Lung microvascular endothelial cell (primary cell): ENCODE measurements at regions not wholly inside any gene's neighbourhood (a gene's known extent, or its start where the extent isn't known, plus 50 kb on each side); places are given as distances from the start of the nearest gene placed in this dataset.

Experiments
- DNase-seq, 2 donors: peaks; one replicate each; pipeline versions ENCODE4 v3.0.0 to v3.0.0-alpha.2; 2010; ENCODE audit warnings: low read depth in 2 of 2

DNA sequence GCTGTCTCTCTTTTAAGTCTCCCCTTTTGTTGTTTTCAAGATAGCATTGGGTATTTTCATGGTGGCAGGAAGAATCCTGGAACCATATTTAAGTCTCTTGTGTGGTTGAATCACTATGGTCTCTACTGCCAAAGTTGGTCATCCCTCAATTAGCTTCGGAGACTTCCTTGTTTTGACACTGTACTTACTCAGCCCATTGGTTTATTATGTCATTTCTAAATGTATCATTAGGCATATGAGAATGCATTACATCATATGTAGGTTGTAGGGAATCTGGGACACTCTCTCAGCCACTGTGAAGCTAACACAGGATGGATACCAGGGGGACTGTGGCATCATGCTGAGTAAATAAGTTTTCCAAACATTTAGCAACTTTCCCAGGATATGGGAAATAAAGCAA is 211.8 kb downstream of the DTHD1 start:
- DNase-seq, result no peak

DNA sequence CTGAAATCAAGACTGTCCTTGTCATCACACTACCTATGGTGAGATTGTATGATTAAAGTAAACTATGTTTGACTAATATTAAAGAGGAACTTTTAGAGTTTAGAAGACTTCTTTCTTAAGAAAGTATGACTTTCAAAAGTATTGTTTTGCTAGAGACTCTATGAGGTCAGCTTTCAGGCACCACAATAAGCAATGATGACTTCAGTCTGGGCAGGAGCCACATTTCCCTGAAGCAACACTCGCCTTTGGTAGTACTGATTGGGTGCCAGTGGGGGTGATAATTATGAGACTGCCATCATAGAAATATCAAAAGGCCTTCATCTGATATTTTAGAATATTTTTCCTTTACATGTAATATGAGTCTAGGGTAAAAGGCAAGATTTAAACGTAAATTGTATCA is 212.6 kb downstream of the DTHD1 start:
- DNase-seq, result no peak

DNA sequence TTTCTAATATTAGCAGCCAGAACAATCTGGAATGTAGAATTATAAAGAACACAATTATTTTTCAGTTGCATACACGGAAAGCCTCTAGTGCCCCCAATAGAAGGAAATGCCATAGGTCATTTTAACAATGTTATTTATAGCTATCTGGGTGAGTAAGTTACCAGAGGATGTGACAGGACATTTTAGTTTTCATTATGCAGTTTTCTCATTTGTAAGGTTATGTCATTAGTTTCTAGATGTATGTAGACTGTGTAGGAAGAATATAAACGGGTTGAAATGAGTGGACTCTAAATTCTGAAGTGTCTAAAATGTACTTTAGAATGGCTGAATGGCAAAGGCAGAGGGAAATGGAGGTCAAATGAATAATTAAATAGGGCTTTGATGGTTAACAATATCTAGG is 213.3 kb downstream of the DTHD1 start:
- no peak for DNase-seq

DNA sequence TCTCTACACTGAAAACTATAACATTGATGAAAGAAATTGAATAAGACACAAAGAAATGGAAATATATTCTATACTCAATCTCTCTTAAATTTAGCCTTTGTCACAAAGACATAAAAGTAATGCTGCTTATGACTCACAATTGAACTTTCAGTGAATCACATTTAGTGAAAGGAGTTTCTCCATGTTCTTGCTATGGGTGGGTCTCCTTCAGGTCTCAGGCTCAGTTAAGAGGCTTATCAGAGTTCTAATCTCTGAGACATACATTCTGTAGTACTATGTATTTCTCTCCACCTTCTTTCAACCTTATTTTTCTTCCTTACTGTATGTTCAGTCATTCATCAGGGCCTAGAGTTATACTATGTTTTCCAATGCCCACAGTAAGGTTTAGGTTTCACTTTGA is 220.9 kb downstream of the DTHD1 start:
- DNase-seq, result no peak

DNA sequence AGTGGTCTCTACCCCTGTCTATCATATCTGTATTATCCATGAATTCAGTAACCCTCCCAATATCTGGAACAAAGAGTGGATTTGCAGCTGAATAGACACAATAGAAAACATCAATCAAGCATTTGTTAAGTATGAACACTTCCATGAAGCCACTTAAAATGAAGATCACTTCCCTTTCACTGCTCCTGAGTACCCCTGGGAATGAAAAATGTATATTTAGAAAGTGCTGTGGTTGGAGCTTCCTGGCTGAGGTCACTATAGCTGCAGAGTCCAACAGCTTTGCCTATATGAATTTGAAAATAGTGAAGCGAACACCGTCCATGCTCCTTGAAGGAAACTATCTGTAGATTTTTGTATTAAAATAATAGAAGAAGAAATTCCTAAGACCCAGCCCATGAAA is 227.0 kb downstream of the DTHD1 start:
- no peak for DNase-seq

DNA sequence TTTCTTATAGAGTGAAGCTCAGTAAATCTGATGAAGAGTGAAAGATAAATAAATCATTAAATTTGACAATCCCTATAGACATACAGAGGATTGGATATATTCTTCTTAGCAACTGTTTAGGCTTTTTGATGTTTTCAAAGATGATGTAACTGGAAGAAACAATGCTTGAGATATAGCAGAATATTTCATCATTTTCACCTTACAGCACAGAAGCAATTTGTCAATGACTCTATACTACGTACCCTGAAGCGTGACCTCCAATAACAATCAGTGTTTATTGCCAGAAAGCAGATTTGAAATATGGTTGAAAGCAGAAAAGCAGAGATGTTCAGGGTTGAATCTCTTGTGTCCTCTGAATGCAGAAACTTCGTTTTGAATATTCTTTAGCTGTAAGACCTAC is 228.4 kb downstream of the DTHD1 start:
- no peak for DNase-seq

DNA sequence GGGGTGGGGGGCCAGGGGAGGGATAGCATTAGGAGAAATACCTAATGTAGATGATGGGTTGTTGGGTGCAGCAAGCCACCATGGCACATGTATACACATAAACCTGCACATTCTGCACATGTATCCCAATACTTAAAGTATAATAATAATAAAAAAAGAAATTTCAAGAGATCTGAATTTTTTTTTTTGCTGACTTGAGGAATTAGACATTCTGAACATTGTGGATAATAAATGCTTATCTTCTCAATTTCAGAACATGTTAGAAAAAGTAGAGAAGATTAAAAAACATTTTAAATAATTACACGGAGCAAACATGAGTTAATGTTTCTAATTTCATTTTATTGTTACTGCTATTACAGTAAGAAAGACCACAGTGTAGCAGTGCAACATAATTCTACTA is 230.4 kb downstream of the DTHD1 start:
- no peak for DNase-seq

DNA sequence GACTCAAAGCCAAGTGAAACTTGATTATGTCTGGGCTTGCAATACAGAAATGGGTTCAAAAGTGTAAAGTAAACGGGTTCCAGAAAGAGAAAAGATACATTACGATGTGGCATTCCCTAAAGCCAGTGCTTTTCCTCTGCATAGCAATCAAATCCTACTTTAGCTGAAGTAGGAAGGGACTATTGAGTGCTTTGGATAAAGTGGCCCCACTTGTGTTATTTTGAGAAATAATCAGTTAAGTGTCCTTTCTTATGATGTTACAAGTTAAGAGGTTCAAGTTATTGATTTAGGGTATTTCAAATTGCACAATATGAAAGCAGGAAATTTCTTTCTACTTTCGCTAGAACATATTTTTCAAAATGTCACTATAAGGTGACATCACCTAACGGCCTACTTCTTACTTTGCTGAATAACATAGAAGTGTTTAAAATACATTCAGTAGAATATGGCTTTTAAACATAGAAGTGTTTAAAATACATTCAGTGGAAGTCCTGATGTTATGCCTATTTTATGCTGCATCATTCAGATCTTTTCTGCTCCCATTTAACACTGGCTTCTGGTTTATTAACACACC is 235.2 kb downstream of the DTHD1 start:
- no peak for DNase-seq

DNA sequence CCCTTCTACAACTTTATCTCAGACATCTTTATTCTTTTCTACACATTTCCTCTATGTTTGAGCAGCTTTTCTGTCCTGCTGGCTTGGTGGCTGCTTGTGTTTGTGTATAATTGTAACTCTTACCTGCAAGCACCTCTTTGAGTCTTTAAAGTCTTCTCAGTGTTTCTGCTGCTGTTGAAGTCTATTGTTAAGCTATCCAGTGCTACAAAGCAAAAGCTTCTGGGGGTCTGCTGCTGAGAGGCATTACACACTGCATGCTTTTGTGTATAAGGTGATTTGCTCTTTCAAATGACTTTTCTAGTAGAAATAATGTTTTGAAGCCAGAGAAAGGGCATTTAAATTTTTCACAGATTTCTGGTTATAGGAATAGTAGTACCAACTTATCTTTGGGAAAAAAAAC is 241.8 kb downstream of the DTHD1 start:
- no peak for DNase-seq

DNA sequence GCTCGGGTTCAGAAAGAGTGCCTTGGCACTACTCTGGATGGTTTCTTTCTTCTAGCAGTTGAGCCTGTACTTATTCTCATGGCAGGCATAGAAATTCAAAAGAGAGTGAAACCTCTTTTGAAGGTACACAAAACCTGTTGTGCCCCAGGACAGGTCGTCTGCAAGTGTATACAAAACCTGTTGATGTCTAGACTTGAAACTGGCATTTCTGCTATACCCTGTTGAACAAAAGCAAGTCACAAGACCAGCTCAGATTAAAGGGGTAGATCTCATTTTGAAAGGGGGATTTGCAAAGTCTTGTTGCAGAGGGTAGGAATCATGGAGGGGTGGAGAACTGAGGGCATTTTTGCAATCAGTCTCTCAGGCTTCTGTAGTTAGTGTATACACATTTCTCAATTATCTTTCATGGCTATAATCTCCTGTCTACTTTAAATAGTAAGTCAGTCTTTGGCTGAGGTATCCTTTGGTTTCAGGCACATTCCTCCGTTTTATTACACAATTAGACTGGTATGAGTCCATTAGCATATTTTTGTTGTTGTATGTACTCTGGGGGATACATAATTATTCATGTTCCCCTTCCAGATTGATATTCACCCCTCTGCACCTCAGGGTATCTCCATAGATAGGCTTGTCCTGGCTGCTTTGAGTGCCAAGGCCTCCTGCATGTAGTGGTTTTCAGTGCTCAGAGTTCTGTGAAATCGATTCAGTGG is 251.4 kb downstream of the DTHD1 start:
- DNase-seq, result no peak

DNA sequence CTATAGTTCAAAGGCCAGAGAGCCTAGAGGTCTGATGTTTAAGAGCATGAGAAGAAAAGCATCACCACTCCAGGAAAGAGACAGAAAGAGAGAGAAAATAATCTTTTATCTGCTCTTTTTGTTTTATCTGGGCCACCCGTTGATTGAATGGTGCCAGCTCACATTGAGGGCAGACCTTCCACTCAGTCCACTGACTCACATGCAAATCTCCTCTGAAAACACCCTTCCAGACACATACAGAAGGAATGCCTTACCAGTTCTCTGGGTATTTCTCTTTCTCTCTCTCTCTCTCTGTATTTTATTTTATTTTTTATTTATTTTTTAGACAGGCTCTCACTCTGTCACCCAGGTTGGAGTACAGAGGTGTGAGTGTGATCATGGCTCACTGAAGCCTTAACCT is 252.5 kb downstream of the DTHD1 start:
- no peak for DNase-seq

DNA sequence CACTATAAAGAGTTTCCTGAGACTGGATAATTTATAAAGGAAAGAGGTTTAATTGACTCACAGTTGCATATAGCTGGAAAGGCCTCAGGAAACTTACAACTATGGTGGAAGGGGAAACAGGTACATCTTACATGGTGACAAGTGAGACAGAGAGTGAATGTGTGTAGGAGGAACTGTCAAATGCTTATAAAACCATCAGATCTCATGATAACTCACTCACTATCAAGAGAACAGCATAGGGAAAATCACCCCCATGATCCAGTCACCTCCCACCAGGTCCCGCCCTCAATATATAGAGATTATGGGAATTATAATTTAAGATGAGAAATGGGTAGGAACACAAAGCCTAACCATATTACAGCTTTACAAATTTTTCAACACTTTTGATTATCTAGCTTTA is 266.0 kb downstream of the DTHD1 start:
- no peak for DNase-seq

DNA sequence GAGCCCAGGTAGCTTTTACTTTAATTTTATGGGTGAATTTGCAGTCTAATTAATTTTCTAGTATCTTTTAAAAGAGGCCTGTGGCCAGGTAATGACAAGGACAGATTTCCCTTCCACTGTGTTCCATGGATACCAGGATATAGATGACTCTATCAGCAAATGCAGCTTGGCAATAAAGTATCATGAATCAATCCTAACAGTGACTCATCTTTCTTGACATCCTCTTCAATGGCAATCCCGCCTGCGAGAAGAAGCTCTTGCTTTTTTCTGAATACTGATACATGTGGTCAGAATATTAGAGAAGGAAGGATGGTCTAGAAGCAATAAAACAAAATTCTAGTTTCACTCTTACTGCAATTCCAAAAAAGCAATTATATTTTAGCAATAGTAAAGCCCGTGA is 267.8 kb downstream of the DTHD1 start:
- DNase-seq, result no peak

DNA sequence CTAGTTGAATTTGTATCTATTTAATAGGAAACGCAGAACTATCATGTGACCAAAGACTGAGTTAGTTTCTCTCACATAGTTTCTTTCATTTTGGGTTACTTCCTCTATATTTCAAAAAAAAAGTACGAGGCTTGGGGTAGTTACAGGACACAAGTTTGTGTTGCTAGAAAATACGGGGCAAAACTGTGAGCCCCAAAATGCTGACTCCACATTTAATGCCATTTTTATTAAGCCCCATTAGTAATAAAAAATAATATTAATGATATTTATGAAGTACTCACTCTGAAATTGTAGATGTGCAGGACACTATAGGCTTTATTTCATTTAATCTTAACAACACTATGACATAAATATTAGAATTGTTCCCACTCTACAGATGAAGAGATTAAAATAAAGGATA is 268.6 kb downstream of the DTHD1 start:
- DNase-seq, result no peak

DNA sequence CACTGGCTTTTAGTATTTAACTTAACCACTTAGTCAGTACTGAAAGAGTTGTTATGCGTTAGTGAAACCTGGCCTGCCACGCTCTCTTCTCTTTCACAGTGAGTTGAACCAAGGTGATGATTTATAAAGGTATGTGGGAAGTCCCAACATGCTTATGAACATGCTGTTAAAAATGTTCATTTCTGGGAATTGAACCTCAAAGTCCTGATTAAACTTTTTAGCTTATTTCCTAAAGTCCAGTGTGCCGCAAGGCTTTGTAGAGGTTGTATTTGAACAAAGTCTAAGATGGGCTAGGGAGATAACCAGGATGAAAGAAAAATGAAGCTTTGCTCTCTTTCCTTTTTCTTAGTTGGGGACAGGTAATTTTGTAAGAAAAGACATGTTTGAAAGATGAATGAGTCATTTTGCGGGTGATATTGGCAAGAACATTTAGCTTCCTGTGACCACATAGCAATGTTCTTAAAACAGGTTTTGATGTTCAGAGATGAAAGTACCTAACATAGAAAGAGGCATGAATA is 270.3 kb downstream of the DTHD1 start:
- no peak for DNase-seq

DNA sequence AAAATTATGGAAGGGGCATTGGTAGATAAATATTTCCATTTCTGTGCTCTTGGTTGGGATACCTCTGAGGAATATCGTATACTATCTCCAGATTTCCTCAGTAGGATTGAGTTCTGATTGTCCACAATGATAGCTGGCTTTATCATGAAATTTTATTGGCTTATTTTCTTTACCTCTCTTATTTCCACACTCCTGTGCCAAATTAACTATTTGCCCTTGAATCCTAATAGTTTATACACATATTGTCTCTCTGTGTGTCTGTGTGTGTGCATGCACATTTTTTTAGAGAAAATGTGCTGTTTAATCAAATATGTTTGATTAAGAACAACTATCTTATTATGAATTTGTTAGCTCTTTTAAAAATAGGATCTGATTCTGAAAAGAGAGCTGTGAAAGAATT is 271.6 kb downstream of the DTHD1 start:
- DNase-seq, result no peak

DNA sequence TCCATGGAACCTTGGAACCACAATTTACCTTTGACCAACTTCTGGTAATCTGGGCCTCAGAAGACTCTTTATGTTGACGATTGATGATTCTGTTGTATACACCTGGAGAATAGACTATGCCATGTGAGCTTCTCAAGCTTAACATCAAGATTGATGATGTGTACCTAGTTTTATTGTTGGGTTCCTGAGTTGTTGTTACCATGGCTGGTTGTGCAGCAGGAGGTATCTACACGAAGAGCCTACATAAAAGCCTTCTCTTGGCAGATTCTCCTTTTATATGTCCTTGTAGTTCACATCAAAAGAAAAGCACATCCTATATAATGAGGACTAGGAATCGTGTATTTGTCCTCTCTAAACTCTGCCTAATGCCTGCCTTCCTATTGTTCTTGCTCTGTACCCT is 272.0 kb downstream of the DTHD1 start:
- no peak for DNase-seq

DNA sequence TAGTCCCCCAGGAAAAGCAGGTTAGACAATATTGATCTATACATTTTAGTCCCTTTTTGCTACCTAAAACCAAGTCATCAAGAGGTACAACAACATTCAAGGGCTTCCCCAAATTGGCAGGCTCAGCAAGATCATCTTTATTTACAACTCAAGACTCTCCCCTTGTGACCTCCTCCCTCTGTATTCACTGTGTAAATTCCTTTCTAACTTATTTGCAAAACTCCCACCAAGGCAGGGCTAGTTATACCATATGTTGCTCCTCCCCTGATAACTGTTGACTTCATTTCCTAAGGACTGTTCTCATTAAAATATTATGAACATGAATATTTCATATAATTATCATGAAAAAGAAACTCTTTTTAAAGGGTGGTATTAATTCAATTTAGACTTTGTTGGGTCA is 275.6 kb downstream of the DTHD1 start:
- no peak for DNase-seq

DNA sequence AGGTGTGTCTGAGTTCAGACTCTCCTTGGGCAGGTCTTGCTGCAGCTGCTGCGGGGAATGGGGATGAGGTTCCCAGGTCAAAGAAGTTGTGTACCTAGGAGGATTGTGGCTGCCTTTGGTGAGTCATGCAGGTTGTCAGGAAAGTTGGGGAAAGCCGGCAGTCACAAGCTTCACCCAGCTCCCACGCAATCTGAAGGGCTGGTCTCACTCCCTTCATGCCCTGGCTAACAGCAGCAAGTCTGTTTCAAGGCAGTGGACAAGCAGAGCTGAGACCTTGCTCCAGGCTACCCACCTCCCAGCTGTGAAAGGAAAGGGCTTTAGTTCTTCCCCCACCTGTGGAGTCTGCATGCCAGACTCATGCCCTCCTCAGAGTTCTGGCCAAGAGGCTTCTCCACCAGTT is 287.2 kb downstream of the DTHD1 start:
- DNase-seq, result no peak

DNA sequence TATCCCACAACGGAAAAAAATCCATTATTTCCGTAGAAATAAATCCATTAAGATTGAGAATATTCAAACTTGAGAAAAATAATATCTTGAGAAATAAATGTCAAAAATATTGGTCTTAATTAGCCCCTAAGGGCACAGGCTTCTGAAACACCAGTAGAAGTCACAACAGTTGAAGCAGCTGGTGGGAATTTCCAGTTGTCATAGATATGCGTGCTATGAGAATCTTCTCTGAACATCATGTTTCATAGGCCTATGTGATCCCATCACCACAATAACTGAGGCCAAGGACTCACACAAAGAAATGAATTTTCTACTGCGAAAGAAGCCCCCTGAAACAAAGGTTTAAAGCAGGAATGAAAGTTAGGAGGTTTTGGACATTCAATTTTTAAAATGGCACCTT is 292.0 kb downstream of the DTHD1 start:
- DNase-seq, result no peak

DNA sequence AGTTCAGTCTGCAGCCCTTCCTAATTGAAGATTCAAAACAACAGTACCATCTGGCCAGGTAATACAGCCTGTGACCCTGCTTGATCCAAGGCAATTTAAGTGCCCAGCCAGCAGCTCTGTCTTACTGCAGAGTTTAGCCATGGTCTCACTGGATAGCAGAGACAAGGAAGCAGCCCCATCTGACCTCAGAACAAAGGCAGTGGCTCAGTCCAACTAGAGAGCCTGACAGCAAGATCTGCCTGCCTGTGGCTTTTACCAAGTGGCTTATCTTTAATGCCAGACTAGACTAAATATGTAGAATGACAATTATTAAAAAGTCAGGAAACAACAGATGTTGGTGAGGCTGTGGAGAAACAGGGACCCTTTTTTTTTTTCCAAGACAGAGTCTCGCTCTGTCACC is 293.4 kb downstream of the DTHD1 start:
- DNase-seq, result no peak

DNA sequence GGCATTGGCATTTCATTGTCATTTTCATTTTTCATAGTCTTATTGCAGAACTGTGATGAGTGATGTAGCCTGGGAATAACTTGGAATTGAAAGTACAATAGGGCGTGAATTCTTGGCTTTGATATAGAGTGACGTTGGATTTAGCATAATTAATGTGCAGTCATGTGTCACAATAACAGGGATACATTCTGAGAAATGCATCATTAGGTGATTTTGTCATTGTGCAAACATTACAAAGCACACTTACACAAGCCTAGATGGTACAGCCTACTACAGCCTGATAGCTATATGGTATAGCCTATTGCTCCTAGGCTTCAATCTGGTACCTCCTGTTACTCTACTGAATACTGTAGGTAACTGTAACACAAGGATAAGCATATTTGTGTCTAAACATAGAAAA is 300.8 kb downstream of the DTHD1 start:
- no peak for DNase-seq

DNA sequence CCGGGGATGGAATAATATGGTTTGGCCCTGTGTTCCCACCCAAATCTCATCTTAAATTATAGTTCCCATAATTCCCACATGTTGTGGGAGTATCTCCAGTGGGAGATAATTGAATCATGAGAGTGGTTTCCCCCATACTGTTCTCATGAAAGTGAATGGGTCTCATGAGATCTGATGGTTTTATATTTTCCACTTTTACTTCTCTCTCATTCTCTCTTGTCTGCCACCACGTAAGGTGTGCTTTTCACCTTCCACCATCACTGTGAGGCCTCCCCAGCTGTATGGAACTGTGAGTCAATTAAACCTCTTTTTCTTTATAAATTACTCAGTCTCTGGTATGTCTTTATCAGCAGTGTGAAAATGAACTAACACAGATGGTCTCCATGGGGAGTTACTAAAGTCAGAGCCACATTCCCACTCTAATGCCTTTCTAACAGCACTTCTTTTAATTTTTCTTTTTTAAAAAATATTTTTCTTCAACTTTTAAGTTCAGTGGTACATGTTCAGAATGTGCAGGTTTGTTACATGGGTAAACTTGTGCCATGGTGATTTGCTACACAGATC is 306.6 kb downstream of the DTHD1 start:
- no peak for DNase-seq
